ENCODE measurements at regions not wholly inside any gene's neighbourhood (a gene's known extent, or its start where the extent isn't known, plus 50 kb on each side); places are given as distances from the start of the nearest gene placed in this dataset.

DNA sequence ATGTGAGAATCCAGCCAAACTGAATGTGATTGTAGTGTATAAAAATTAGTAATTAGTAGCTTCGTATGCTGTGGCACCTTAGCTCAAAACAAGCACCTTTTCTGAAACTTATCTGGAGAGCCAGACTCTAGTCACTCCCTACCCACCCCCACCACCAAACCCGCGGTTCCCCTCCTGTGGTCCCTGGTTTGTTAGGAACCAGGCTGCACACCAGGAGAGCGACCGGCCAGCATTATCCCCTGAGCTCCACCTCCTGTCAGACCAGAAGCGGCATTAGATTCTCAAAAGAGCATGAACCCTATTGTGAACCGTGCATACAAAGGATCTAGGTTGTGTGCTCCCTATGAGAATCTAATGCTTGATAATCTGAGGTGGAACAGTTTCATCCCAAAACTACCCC lies 498.6 kb downstream of the CHSY3 start (continued):
- no peak for TF ChIP-seq EZH2phosphoT487 (IDR thresholded peaks at IDR 0.05; ENCODE audit: unreplicated experiment)

DNA sequence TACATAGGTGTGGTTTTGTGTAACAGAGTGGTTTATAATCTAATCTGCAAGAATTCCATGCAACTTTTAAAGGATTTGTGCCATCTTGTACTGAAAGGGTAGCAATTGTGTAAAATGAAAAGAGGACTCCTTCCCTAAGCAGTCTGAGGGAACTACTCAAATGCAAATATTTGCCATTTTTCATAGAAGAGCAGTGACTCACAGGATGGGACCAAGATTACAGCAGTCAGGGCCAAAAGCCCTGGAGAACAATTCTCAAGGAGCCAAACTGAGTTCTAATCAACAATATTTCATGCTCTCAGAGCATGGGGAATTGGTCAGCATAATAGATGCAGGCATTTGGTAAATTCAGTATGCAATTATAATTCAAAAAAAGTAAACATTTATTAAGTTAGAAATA lies 495.8 kb downstream of the CHSY3 start:
- Mint-ChIP-seq H3K27ac (no peak overlapping the region), H3K4me1 (peaks cover 13% of the 10 kb centered on the region; the same call in 2 of the 3 replicates), H3K4me3 (no peak overlapping the region), H3K36me3 (ENCODE audit: low read depth) (no peaks in the 10 kb centered on the region), H3K9me3 (no peaks in the 10 kb centered on the region; the same call in 1 of the 3 replicates), H3K27me3 (ENCODE audit: insufficient read depth, low read depth, poor library complexity) (peaks cover 3% of the 10 kb centered on the region)
- H2AFZ ChIP-seq: no peak overlapping the region
- H3K79me2 ChIP-seq (replicated peaks; ENCODE audit: insufficient read depth): no peaks in the 10 kb centered on the region
- peaks cover 11% of the 10 kb centered on the region; the same call in 1 of the 2 replicates for H3K9me2 ChIP-seq (ENCODE audit: insufficient read depth)
- no peak for ATAC-seq
- no peaks in the 10 kb centered on the region for H3F3A ChIP-seq (replicated peaks; ENCODE audit: low read depth)
- peaks cover 15% of the 10 kb centered on the region for H3K4me1 ChIP-seq (ENCODE audit: insufficient read depth)
- TF ChIP-seq ZNF114 (CRISPR knock-in tag; IDR thresholded peaks at IDR 0.05) (no peak), POLR2AphosphoS5 (IDR thresholded peaks at IDR 0.05; ENCODE audit: low read depth) (no peak), STAT1 (IDR thresholded peaks at IDR 0.05; ENCODE audit: unreplicated experiment) (no peak)
- TF ChIP-seq, protein P1, sequence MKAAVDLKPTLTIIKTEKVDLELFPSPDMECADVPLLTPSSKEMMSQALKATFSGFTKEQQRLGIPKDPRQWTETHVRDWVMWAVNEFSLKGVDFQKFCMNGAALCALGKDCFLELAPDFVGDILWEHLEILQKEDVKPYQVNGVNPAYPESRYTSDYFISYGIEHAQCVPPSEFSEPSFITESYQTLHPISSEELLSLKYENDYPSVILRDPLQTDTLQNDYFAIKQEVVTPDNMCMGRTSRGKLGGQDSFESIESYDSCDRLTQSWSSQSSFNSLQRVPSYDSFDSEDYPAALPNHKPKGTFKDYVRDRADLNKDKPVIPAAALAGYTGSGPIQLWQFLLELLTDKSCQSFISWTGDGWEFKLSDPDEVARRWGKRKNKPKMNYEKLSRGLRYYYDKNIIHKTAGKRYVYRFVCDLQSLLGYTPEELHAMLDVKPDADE (IDR thresholded peaks at IDR 0.05): no peak
- TF ChIP-seq, protein P2, sequence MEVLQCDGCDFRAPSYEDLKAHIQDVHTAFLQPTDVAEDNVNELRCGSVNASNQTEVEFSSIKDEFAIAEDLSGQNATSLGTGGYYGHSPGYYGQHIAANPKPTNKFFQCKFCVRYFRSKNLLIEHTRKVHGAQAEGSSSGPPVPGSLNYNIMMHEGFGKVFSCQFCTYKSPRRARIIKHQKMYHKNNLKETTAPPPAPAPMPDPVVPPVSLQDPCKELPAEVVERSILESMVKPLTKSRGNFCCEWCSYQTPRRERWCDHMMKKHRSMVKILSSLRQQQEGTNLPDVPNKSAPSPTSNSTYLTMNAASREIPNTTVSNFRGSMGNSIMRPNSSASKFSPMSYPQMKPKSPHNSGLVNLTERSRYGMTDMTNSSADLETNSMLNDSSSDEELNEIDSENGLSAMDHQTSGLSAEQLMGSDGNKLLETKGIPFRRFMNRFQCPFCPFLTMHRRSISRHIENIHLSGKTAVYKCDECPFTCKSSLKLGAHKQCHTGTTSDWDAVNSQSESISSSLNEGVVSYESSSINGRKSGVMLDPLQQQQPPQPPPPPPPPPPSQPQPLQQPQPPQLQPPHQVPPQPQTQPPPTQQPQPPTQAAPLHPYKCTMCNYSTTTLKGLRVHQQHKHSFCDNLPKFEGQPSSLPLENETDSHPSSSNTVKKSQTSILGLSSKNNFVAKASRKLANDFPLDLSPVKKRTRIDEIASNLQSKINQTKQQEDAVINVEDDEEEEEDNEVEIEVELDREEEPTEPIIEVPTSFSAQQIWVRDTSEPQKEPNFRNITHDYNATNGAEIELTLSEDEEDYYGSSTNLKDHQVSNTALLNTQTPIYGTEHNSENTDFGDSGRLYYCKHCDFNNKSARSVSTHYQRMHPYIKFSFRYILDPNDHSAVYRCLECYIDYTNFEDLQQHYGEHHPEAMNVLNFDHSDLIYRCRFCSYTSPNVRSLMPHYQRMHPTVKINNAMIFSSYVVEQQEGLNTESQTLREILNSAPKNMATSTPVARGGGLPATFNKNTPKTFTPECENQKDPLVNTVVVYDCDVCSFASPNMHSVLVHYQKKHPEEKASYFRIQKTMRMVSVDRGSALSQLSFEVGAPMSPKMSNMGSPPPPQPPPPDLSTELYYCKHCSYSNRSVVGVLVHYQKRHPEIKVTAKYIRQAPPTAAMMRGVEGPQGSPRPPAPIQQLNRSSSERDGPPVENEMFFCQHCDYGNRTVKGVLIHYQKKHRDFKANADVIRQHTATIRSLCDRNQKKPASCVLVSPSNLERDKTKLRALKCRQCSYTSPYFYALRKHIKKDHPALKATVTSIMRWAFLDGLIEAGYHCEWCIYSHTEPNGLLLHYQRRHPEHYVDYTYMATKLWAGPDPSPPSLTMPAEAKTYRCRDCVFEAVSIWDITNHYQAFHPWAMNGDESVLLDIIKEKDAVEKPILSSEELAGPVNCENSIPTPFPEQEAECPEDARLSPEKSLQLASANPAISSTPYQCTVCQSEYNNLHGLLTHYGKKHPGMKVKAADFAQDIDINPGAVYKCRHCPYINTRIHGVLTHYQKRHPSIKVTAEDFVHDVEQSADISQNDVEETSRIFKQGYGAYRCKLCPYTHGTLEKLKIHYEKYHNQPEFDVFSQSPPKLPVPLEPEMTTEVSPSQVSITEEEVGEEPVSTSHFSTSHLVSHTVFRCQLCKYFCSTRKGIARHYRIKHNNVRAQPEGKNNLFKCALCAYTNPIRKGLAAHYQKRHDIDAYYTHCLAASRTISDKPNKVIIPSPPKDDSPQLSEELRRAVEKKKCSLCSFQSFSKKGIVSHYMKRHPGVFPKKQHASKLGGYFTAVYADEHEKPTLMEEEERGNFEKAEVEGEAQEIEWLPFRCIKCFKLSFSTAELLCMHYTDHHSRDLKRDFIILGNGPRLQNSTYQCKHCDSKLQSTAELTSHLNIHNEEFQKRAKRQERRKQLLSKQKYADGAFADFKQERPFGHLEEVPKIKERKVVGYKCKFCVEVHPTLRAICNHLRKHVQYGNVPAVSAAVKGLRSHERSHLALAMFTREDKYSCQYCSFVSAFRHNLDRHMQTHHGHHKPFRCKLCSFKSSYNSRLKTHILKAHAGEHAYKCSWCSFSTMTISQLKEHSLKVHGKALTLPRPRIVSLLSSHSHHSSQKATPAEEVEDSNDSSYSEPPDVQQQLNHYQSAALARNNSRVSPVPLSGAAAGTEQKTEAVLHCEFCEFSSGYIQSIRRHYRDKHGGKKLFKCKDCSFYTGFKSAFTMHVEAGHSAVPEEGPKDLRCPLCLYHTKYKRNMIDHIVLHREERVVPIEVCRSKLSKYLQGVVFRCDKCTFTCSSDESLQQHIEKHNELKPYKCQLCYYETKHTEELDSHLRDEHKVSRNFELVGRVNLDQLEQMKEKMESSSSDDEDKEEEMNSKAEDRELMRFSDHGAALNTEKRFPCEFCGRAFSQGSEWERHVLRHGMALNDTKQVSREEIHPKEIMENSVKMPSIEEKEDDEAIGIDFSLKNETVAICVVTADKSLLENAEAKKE (CRISPR knock-in tag; IDR thresholded peaks at IDR 0.05): no peak
- H4K20me1 ChIP-seq (replicated peaks; ENCODE audit: insufficient read depth): no peaks in the 10 kb centered on the region
- DNase-seq (ENCODE audit: low spot score): no peak
- H3K4me2 ChIP-seq: no peak overlapping the region
- no peaks in the 10 kb centered on the region for H3K36me3 ChIP-seq (ENCODE audit: insufficient read depth)
- no peaks in the 10 kb centered on the region for H3K27me3 ChIP-seq (ENCODE audit: insufficient read depth)
- H3K4me3 ChIP-seq: no peak overlapping the region
- H3K27ac ChIP-seq (ENCODE audit: low read depth): no peak overlapping the region

All from GM23338 (cell line).